Heart left ventricle (tissue), 13 donors: ENCODE measurements at regions not wholly inside any gene's neighbourhood (a gene's known extent, or its start where the extent isn't known, plus 50 kb on each side); places are given as distances from the start of the nearest gene placed in this dataset.

Experiments used
- POLR2A ChIP-seq, 2 donors: fragments of 450-650 bp; IDR thresholded peaks; one replicate each; pipeline ENCODE4 v1.6.1; 2017; ENCODE audit warnings: antibody characterized with exemption in 2 of 2, mild to moderate bottlenecking in 2 of 2, moderate library complexity in 2 of 2
- TF ChIP-seq, protein P1 (sequence below), 12 donors: fragments of 200-600 bp; sonication (generic) in 4 of 12; IDR thresholded peaks; one replicate each; pipeline versions ENCODE4 v1.5.0 to v1.8.0; 2018 to 2022; ENCODE audit warnings: antibody characterized with exemption in 12 of 12, mild to moderate bottlenecking in 5 of 12
- donor health status: ischemic (EF 13 %, LVEDD 7.1; RV severe dilation, severe dysfunction).
- donor health status: DM: no; HTN: yes; CAD: no.
- donor health status: DM: no; HTN: no; CAD: no.
- donor health status: ischemic (EF 25% LVEDD 6.9; RV normal size, moderate dysfunction).
- donor health status: ischemic (EF 25% LVEDD 5.7; RV mildly dilated, moderate dysfunction).
- donor health status: ischemic (EF 35%, LVEDD 5.7; RV mildly dilated, moderate dysfunction).
- donor health status: nonischemic (EF 11% LVEDD 7.7; RV severe dilation, severe dysfunction).
- donor health status: DM: yes; HTN: yes; CAD: no.
- donor health status: PGD.
- donor health status: ischemic (EF 29% LVEDD 5.4; RV normal size, mild dysfunction).
- donor health status: nonischemic (EF 23%, LVEDD 6.1; RV moderate dilation, normal function).

DNA sequence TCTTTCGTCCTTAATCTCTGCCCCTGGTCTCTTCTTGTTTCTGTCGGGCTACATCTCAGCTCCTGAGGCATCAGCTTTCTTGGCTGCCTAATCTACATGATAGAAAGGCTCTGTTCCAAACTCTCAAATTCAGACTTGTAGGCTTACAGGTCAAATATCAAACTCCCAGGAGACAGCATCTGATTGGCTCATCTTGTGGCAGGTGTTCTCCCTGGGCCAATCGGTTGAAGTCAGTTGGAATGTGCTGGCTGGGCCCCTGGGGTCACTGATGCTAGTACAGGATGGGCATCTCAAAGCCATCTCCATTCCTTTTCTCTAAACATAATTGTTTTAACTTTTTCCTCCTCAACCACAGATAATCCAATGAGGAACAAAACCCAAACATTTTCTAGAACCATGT is 198.7 kb downstream of the CNTN3 start:
- TF ChIP-seq, protein P1, sequence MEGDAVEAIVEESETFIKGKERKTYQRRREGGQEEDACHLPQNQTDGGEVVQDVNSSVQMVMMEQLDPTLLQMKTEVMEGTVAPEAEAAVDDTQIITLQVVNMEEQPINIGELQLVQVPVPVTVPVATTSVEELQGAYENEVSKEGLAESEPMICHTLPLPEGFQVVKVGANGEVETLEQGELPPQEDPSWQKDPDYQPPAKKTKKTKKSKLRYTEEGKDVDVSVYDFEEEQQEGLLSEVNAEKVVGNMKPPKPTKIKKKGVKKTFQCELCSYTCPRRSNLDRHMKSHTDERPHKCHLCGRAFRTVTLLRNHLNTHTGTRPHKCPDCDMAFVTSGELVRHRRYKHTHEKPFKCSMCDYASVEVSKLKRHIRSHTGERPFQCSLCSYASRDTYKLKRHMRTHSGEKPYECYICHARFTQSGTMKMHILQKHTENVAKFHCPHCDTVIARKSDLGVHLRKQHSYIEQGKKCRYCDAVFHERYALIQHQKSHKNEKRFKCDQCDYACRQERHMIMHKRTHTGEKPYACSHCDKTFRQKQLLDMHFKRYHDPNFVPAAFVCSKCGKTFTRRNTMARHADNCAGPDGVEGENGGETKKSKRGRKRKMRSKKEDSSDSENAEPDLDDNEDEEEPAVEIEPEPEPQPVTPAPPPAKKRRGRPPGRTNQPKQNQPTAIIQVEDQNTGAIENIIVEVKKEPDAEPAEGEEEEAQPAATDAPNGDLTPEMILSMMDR (IDR thresholded peaks at IDR 0.05): no peak
- TF ChIP-seq POLR2A (IDR thresholded peaks at IDR 0.05): no peak
